ENCODE measurements at regions not wholly inside any gene's neighbourhood (a gene's known extent, or its start where the extent isn't known, plus 50 kb on each side); places are given as distances from the start of the nearest gene placed in this dataset.

- in situ Hi-C loops (cut with MboI; ENCODE audit: low pct_unique_long_range_greater_than_20kb, low sequenced_read_pairs) = no loop called here
- DNase-seq = no peak
These were observed 97.4 kb upstream of the GALNT5 start for GRCh38 chr2:157160111-157160510.

GRCh38 chr2:157164370-157164769 is 93.1 kb upstream of the GALNT5 start:
- in situ Hi-C loops (cut with MboI; ENCODE audit: low pct_unique_long_range_greater_than_20kb, low sequenced_read_pairs) = no loop called here
- no peak for DNase-seq

- in situ Hi-C loops (cut with MboI; ENCODE audit: low pct_unique_long_range_greater_than_20kb, low sequenced_read_pairs) = no loop called here
- no peak for DNase-seq
These were observed 92.6 kb upstream of the GALNT5 start for GRCh38 chr2:157164891-157165290.

- DNase-seq = no peak
- in situ Hi-C loops (cut with MboI; ENCODE audit: low pct_unique_long_range_greater_than_20kb, low sequenced_read_pairs) = no loop called here
These were observed 89.0 kb upstream of the GALNT5 start for GRCh38 chr2:157168501-157168900.

GRCh38 chr2:157169889-157170288 is 87.6 kb upstream of the GALNT5 start:
- DNase-seq = no peak
- in situ Hi-C loops (cut with MboI; ENCODE audit: low pct_unique_long_range_greater_than_20kb, low sequenced_read_pairs) = no loop called here

- DNase-seq = no peak
- in situ Hi-C loops (cut with MboI; ENCODE audit: low pct_unique_long_range_greater_than_20kb, low sequenced_read_pairs) = no loop called here
These were observed 87.2 kb upstream of the GALNT5 start for GRCh38 chr2:157170299-157170698.

GRCh38 chr2:157172239-157172638 is 85.3 kb upstream of the GALNT5 start:
- in situ Hi-C loops (cut with MboI; ENCODE audit: low pct_unique_long_range_greater_than_20kb, low sequenced_read_pairs) = no loop called here
- DNase-seq = no peak

GRCh38 chr2:157172866-157173578 is 84.5 kb upstream of the GALNT5 start:
- no peak for DNase-seq
- in situ Hi-C loops (cut with MboI; ENCODE audit: low pct_unique_long_range_greater_than_20kb, low sequenced_read_pairs) = no loop called here

- in situ Hi-C loops (cut with MboI; ENCODE audit: low pct_unique_long_range_greater_than_20kb, low sequenced_read_pairs) = no loop called here
- DNase-seq = no peak
These were observed 83.7 kb upstream of the GALNT5 start for GRCh38 chr2:157173740-157174184.

- in situ Hi-C loops (cut with MboI; ENCODE audit: low pct_unique_long_range_greater_than_20kb, low sequenced_read_pairs) = no loop called here
- no peak for DNase-seq
These were observed 83.2 kb upstream of the GALNT5 start for GRCh38 chr2:157174321-157174720.

- DNase-seq = no peak
- in situ Hi-C loops (cut with MboI; ENCODE audit: low pct_unique_long_range_greater_than_20kb, low sequenced_read_pairs) = no loop called here
These were observed 80.9 kb upstream of the GALNT5 start for GRCh38 chr2:157176602-157177001.

- DNase-seq = no peak
- in situ Hi-C loops (cut with MboI; ENCODE audit: low pct_unique_long_range_greater_than_20kb, low sequenced_read_pairs) = no loop called here
These were observed 78.6 kb upstream of the GALNT5 start for GRCh38 chr2:157178874-157179273.

- no peak for DNase-seq
- in situ Hi-C loops (cut with MboI; ENCODE audit: low pct_unique_long_range_greater_than_20kb, low sequenced_read_pairs) = no loop called here
These were observed 78.0 kb upstream of the GALNT5 start for GRCh38 chr2:157179324-157180105.

GRCh38 chr2:157180359-157180758 is 77.1 kb upstream of the GALNT5 start:
- in situ Hi-C loops (cut with MboI; ENCODE audit: low pct_unique_long_range_greater_than_20kb, low sequenced_read_pairs) = no loop called here
- DNase-seq = no peak

GRCh38 chr2:157181234-157181633 is 76.3 kb upstream of the GALNT5 start:
- in situ Hi-C loops (cut with MboI; ENCODE audit: low pct_unique_long_range_greater_than_20kb, low sequenced_read_pairs) = no loop called here
- DNase-seq = no peak

- in situ Hi-C loops (cut with MboI; ENCODE audit: low pct_unique_long_range_greater_than_20kb, low sequenced_read_pairs) = no loop called here
- DNase-seq = no peak
These were observed 75.2 kb upstream of the GALNT5 start for GRCh38 chr2:157182204-157182709.

GRCh38 chr2:157182834-157183396 is 74.6 kb upstream of the GALNT5 start:
- in situ Hi-C loops (cut with MboI; ENCODE audit: low pct_unique_long_range_greater_than_20kb, low sequenced_read_pairs) = no loop called here
- no peak for DNase-seq

GRCh38 chr2:157184161-157184895 is 73.2 kb upstream of the GALNT5 start:
- in situ Hi-C loops (cut with MboI; ENCODE audit: low pct_unique_long_range_greater_than_20kb, low sequenced_read_pairs) = no loop called here
- DNase-seq = no peak

GRCh38 chr2:157185476-157186227 is 71.9 kb upstream of the GALNT5 start:
- in situ Hi-C loops (cut with MboI; ENCODE audit: low pct_unique_long_range_greater_than_20kb, low sequenced_read_pairs) = no loop called here
- no peak for DNase-seq
